ENCODE measurements at regions not wholly inside any gene's neighbourhood (a gene's known extent, or its start where the extent isn't known, plus 50 kb on each side); places are given as distances from the start of the nearest gene placed in this dataset.

DNA sequence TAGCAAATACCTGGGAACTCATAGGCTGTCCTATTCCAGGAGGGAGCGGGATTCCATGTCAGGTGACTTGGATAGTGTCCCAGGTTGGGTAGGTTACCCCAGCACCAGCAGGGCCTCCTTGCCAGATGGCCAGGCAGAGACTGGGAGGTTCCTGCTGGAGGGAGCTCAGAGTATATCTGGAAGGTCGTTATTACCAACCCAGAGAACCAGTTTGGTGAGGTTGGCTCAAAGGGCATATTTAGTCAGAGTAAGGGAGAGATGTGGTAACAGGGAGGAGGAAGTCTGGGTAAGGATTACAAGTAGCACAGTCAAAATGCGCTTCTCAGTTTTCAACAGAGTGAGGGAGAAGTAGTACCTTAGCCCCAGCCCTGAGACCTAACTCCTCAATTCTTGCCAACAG, 53.3 kb upstream of the LNX1 start:
- TF ChIP-seq, protein P1, sequence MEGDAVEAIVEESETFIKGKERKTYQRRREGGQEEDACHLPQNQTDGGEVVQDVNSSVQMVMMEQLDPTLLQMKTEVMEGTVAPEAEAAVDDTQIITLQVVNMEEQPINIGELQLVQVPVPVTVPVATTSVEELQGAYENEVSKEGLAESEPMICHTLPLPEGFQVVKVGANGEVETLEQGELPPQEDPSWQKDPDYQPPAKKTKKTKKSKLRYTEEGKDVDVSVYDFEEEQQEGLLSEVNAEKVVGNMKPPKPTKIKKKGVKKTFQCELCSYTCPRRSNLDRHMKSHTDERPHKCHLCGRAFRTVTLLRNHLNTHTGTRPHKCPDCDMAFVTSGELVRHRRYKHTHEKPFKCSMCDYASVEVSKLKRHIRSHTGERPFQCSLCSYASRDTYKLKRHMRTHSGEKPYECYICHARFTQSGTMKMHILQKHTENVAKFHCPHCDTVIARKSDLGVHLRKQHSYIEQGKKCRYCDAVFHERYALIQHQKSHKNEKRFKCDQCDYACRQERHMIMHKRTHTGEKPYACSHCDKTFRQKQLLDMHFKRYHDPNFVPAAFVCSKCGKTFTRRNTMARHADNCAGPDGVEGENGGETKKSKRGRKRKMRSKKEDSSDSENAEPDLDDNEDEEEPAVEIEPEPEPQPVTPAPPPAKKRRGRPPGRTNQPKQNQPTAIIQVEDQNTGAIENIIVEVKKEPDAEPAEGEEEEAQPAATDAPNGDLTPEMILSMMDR (IDR thresholded peaks at IDR 0.05): no peak
- TF ChIP-seq POLR2A (IDR thresholded peaks at IDR 0.05): no peak

All from lower leg skin (tissue), 3 donors.